ENCODE measurements at regions not wholly inside any gene's neighbourhood (a gene's known extent, or its start where the extent isn't known, plus 50 kb on each side); places are given as distances from the start of the nearest gene placed in this dataset.

GRCh38 chr6:150720774-150721233, 121.1 kb downstream of the PLEKHG1 start:
- no peak for TF ChIP-seq POLR2A (IDR thresholded peaks at IDR 0.05)
- TF ChIP-seq, protein P1, sequence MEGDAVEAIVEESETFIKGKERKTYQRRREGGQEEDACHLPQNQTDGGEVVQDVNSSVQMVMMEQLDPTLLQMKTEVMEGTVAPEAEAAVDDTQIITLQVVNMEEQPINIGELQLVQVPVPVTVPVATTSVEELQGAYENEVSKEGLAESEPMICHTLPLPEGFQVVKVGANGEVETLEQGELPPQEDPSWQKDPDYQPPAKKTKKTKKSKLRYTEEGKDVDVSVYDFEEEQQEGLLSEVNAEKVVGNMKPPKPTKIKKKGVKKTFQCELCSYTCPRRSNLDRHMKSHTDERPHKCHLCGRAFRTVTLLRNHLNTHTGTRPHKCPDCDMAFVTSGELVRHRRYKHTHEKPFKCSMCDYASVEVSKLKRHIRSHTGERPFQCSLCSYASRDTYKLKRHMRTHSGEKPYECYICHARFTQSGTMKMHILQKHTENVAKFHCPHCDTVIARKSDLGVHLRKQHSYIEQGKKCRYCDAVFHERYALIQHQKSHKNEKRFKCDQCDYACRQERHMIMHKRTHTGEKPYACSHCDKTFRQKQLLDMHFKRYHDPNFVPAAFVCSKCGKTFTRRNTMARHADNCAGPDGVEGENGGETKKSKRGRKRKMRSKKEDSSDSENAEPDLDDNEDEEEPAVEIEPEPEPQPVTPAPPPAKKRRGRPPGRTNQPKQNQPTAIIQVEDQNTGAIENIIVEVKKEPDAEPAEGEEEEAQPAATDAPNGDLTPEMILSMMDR (IDR thresholded peaks at IDR 0.05): peak in 2 of 12 donors; percentile 4 to 22
